Fibroblast of lung (primary cell): ENCODE measurements at regions not wholly inside any gene's neighbourhood (a gene's known extent, or its start where the extent isn't known, plus 50 kb on each side); places are given as distances from the start of the nearest gene placed in this dataset.

ENCODE experiments used
- EZH2 ChIP-seq: IDR thresholded peaks from 2 replicates; pipeline ENCODE4 v1.5.1; 2012; ENCODE audit warnings: low read length, control low read depth, mild to moderate bottlenecking; ENCODE audit errors: missing control alignments
- TF ChIP-seq, protein P1 (sequence below), 2 donors: IDR thresholded peaks in 1 of 2; conservative IDR thresholded peaks in 1 of 2; 1 replicate in 1 of 2; 2 replicates in 1 of 2; pipeline ENCODE4 v1.5.1; 2011 to 2012; ENCODE audit warnings: low read length in 2 of 2, control low read depth in 1 of 2, inconsistent platforms in 1 of 2, low read depth in 1 of 2, mild to moderate bottlenecking in 1 of 2

DNA sequence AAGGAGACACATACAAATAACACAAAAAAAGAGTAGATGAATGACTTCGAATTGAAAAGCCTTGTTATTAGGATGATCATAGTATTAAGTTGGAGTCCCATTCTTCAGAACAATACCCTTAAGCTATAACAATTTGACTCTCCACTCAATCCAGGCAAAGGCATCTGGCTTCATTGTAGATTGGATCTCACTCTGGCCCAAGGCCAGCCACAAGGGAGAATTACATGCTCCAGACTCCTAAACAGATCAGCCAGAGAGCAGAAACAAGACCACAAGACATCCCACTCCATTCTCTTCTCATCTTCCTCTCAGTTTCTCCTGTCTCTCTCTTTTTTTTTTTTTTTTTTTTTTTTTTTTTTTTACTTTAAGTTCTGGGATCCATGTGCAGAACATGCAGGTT is 213.9 kb downstream of the DHX15 start:
- TF ChIP-seq, protein P1, sequence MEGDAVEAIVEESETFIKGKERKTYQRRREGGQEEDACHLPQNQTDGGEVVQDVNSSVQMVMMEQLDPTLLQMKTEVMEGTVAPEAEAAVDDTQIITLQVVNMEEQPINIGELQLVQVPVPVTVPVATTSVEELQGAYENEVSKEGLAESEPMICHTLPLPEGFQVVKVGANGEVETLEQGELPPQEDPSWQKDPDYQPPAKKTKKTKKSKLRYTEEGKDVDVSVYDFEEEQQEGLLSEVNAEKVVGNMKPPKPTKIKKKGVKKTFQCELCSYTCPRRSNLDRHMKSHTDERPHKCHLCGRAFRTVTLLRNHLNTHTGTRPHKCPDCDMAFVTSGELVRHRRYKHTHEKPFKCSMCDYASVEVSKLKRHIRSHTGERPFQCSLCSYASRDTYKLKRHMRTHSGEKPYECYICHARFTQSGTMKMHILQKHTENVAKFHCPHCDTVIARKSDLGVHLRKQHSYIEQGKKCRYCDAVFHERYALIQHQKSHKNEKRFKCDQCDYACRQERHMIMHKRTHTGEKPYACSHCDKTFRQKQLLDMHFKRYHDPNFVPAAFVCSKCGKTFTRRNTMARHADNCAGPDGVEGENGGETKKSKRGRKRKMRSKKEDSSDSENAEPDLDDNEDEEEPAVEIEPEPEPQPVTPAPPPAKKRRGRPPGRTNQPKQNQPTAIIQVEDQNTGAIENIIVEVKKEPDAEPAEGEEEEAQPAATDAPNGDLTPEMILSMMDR (conservative IDR thresholded peaks at IDR 0.05 in 1 of 2, IDR thresholded peaks at IDR 0.05 in 1 of 2; ENCODE audit: low read depth in 1 of 2, low read length in 2 of 2): no peak
- no peak for TF ChIP-seq EZH2
